CD4-positive, alpha-beta T cell treated with Interferon alpha-2 for 1 hour (primary cell): ENCODE measurements at regions not wholly inside any gene's neighbourhood (a gene's known extent, or its start where the extent isn't known, plus 50 kb on each side); places are given as distances from the start of the nearest gene placed in this dataset.

ENCODE experiments used
- DNase-seq, 2 donors: peaks; one replicate each; pipeline ENCODE4 v3.0.0-alpha.2; 2020 to 2022

DNA sequence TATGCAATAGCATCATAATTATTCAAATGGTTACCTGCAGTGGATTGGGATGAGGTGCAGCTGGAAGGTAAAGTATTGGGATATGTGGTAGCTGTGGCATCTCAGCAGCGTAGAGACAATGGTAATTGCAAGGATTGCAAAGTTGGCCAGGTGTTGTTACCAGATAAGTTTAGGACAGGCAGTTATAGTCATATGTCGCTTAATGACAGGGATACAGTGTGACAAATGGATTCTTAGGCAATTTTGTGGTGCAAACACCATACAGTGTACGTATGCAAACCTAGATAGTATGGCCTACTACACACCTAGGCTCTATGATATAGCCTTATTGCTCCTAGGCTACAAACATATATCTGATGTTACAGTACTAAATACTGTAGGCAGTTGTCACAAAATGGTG, 163.5 kb upstream of the LYZL2 start:
- no peak for DNase-seq

DNA sequence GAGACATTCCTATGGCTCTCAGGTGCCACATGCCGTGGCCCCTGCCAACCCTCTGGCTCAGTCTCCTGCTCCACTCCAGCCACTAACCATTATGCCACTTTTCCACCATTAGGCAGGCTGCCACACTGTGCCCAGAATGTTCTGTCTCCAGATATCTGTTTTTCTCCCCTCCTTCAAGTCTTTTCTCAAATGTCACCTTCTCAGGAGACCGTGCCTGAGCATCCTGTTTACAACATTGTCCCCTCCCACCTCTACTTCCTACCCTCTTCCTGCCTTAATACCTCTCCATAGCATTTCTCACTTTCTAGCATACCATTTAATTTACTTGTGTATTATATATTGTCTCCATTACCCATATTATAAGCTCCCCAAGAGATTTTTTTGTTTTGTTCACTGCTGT, 162.5 kb upstream of the LYZL2 start:
- DNase-seq: no peak

DNA sequence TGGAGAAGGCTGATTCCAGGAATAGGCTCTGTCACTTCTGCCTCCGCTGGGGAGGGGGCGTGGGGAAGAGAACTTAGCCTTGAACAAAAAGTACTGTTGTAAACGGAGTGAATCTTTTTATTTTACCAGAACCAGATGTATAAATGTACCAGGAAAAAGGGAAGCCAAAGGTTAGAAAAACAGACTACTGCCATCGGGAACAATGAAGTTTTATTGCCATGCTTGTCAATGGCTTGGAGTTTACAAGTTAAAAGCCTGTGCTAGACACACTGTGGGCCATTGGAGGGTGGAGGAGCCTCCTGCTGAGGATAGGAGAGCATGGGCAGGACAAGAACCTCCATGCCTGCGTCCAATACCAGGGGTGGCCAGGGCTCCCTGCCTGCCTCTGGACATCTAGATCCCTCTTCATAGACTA, 161.7 kb upstream of the LYZL2 start:
- DNase-seq: no peak

DNA sequence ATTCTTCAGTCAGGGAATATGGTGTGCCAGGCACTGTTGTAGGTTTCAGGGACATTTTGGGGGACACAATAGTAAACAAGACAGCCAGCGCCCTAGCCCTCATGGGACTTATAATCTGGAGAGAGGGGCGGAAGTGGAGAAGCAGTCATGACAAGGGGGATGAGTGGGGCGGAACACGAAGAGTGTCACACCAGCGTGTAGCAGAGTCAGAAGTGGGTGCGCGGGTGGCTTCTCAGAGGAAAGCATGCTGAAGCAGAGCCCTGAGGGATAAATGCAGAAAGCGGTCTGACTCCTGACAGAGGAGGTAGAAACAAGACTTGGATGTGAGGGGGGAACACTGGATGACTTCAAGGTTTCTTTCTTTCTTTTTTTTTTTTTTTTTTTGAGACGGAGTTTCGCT, 160.3 kb upstream of the LYZL2 start:
- no peak for DNase-seq

DNA sequence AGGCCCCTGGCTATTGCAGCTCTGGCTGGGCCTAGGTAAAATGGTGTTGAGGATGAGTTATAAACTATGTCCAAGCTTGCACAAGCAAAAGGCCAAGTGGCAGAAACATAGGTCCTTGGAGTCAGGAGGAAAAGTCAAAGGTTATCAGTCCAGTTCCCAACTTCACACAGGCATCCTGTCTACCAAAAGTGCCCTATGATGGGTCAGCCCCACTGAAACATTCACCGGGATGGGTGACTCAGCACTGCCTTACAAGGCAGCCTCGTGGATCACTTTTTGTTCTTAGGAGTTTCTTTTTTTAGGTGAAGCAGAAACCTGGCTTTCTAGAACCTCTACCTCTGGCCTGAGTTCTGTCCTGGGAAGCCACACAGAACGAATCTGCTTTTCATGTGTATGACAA, 158.8 kb upstream of the LYZL2 start:
- DNase-seq: no peak

DNA sequence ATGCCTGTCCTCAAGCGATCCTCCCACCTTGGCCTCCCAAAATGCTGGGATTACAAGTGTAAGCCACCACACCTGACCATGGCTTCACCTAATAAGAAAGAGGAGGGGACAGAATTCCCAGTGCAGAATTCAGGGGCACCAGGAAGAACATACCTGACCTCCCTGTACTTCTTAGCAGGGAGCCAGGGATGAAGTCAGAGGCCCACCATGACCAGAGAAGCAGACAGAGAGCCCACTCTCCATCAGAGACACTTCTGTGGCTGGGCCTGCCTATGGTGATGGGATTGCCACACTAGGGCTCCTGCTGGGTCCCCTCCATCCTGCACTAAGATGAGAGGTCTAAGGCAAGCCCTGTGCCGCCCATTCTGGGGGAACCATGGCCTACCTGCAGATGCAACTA, 157.4 kb upstream of the LYZL2 start:
- no peak for DNase-seq

DNA sequence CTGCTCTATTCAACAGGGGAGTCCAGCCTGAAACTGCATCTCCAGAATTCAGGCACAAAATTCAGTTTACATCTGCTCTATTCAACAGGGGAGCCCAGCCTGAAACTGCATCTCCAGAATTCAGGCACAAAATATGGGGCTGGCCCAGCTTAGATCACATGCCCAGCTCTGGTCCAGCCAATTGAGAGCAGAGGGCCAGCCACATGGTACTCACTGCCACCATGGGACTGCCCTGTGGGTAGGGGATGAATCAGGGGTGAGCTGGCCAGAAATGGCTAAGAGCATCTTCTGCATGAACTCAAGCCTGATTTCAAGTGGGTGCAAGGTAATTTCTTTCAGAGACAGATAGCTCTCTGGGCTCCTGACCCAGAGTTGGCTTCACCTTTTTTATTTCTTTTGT, 156.6 kb upstream of the LYZL2 start:
- no peak for DNase-seq

DNA sequence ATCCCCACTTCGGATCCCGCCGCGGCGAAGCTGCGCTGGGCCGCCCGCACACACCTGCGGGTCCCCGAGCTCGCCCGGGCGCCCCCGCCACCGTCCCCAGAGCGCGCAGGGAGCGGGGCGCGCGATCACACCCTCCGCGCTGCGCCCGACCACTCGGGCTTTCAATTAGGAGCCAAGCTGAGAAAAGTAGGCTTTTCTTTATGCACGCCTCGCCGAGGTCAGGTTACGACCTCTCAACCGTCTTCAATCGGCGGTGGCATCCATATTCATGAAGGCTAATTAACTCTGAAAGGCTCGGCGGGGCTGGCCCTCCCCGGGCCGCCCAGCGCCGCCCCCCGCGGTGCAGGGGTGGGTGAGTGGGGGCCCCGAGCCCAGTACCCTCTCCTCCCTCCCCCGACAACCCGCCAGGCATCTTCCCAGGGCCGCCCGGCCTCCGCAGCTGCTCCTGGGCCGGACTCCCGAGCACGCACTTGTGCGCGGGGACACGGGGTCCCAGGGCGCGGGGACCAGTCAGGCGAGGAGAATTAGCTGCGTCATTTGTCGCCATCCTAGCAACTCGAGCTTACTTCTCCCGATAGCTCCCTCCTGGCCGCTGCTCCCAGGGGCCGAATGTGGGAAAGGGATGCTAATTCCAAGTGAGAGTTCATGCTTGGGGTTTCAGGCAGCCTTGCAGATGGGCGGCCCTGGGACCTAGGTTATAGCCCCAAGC, 155.5 kb upstream of the LYZL2 start:
- peak; percentile 25 to 43 for DNase-seq

DNA sequence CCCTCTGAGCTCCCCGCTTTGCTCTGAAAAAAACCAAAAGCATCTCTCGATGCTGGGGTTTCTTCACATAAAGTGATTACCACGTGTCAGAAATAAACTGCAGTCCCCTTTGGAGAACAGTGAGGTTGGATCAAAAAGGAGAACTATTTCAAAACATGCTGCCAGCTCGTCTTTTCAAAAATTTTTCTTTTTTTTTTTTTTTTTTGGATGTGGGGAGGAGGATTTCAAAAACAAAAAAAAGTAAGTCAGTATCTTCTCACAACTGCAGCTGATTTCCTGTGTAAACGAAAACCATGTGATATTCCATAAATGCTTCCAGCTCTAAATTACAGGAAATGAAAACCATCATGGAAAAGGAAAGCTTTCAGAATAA, 155.0 kb upstream of the LYZL2 start:
- peak in 1 of 2 donors; percentile 57 for DNase-seq

DNA sequence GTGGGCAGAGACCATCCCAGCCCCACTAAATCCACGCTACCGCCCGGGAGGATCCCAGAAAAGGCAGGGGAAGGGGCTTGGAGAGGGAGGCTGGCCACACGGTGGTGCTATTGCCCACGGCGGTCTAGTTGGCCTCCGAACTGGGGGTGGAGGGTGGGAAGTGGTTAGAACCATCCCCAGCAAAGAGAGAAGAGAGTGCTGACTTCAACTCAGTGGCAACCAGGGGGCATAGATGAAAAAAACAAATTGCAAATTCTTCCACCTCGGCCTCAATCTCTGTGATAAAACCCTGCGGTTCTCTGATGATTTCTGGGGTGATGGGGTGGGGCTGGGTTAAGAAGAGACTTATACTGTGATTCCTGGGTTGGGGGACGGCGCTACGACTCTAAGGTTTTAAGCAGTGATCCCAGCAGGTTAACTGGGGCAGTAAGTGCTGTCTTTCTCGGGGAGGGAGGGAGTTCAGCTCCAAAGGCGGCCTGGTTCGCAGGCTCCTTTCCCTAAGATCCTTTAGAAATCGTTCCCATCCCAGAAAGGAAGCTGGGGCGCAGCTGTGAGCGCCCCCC, 154.5 kb upstream of the LYZL2 start:
- peak; percentile 81 to 87 for DNase-seq

DNA sequence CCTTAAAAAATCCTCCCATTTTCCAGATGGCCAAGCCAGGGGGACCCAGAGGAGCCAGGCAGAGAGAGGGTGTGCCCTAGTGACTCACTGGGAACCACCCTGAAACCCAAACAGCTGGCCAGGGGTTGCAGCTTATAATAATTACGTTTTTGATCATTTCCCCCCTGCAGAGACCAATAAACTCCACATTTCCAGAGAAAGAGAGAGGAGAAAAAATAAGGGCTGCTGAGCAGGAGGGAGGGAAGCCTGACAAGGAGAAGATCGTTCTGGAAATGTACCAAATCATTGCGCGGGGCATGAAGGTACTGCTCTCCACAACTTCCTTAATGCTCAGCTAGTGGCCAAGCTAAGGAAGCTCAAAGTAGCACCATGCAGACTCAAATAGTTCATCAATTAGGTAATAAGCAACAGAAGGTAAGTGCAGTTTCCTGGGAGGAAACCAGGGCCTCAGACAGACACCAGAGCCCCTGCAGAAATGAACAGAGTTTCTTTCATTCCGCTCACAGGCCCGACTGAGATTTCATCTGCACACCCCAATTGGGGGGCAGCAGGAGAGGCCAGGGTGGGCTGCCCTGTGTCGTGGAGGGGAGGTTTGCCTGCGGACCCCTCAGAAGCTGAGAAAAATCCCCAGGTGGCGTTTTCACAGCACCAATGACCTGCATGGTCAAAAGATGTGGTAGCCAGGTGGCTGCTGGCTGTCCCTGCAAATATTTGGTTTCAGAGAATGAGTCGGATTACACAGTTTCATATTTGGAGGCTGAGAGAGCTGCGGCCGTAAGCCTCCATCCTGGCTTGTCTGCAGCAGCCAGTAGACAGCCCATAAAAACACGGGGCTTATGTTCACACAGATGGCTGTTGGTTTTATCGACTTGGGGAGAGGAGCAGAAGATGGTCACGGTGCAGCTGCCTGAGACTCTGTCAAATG, 153.2 kb upstream of the LYZL2 start:
- no peak for DNase-seq

DNA sequence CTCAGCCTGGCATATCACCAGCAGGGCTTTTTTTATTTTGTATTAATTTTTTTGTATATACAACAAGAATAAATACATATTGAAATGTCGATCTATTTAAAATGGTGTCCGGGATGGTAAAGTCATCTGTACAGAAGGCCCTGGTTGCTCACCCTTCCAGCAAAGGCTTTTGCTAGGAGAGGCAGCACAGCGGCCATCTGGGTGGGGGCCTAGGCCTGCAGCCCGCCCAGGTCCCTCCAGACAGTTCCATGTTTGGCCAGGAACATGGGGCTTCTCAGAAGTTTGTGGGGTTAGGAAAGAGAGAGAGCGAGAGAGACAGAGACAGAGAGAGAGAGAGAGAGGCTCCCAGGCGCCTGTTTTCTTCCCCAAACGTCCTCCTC, 152.6 kb upstream of the LYZL2 start:
- DNase-seq: no peak

DNA sequence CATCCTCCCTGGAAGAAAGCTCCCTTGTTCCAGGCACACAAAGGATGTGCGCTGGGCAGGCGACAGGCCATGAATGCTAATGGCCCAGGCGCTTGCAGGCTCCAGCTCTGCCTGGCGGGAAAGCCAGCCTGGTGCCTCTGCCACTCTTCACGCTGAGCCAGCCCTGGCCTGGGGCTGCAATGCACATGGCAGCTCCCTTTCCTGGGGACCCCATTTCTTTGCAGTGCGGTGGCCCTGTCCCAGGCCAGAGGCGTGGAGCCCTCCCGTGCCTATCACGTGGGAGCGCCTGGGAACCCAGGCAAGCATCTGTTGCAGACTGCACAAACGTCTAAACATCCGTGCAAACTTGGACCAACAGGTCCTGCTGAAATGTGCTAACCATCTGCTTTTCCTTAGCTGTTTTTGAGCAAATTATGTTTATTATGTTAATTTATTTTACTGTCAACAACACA, 152.1 kb upstream of the LYZL2 start:
- no peak for DNase-seq

DNA sequence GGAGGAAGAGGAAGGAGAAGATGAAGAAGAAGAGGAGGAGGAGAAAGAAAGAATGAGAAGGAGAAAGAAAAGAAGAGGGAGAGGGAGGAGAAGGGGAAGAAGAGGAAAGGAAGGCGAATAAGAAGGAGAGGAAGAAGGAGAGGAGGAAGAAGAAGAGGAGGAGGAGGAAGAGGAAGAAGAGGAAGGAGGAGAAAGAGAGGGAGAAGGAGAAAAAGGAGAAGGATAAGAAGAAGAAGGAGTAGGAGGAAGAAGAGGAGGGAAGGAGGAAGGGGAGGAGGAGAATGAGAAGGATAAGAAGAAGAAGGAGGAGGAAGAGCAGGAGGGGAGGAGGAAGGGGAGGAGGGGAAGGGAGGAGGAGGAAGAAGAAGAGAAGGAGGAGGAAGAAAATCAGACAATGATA, 149.2 kb upstream of the LYZL2 start:
- DNase-seq: no peak

DNA sequence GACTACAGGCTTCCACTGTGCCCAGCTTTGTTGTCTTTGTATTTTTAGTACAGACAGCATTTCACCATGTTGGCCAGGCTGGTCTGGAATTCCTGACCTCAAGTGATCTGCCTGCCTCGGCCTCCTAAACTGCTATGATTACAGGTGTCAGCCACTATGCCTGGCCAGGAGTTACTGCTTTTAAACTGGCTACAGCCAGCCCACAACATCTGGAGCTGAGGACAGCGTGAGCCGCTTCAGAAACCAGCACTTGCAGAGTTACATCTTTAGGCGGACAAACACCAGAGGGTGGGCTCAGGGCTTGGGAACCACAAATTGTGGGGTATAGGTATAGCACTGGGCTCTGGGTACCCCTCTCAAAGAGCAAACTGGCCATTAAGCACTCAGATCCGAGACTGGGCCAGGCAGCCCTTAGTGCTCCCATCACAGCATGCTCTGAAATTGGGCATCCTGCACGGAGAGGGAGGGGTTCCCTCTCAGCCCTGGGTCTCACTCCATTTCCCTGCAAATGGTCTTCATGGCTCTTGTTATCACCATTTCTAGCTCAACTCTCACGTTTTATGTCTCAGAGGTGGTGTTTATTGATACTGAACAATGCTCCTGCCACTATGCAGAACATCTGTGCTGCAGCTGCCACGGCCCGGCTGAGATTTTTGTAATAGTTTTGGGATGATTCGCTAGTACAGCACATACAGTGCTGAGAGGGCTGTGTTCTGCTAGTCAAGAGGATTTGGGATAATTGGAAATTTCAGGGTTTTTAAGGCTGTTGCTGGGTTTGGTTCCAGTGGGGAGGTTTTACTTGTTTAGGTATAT, 146.4 kb upstream of the LYZL2 start:
- DNase-seq: no peak

DNA sequence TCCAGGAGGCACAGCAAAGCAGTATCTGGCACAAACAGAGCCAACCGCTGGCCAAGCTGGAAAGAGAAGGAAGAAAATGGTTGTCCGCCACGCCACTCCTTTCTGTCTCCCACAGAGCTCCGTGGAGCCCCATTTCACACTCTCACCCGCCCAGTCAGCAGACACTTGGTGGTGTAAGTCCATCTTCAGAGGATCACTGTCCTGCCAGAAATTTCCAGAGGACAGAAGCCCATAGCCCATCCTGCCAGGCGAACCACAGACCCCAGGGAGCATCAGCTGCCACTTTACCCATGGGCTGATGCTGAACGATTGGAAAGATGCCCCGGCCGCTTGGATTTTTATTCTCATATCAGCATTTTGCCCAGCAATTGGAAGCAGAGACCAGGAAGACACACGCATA, 144.7 kb upstream of the LYZL2 start:
- no peak for DNase-seq

DNA sequence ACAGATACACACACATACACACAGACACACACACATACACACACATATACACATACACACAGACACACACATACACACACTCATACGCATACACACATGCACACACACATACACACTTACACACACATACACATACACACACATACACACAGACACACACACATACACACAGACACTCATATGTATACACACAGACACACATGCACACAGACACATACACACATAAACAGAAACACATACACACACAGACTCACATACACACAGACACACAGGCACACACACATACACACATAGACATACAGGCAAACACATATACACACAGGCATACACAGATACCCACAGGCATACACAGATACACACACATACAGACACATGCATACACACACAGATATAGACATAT, 143.9 kb upstream of the LYZL2 start:
- DNase-seq: no peak

DNA sequence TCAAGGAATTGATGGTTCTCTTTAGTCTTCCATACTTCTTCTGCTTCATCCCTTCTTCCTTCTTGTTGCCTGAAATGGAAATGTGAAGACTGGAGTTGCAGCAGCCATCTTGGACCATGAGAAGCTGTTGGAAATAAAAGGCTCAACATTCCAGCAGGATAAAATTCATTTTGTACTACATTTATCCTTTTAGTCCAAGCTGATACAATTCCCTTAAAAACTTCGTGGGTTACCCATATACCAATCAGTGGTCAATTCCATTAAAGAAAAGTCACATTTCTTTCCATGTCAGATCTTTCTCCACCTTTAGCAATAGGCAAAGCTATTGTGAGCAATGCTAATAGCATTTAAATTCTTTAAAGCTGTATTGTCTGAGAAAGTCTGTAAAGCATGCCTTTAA, 141.3 kb upstream of the LYZL2 start:
- DNase-seq: no peak

DNA sequence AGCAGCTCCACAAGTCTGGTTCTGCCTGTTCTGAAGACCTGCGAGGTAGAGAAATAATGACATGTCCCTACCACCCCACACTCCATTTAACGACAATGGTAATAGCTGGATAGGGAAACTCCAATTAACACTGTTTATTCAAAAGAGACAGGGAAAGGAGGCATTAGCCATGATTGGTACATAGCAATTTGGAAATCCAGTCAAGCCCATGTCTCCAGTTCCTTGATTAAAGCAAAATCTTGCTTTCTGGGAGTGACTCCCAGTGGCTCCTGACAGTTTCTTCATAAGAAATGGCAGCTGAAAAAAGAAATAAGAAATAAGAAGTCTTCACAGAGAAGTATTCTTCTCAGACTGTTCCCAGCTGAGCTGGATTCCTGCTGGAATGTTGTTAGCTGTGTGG, 140.7 kb upstream of the LYZL2 start:
- DNase-seq: no peak

DNA sequence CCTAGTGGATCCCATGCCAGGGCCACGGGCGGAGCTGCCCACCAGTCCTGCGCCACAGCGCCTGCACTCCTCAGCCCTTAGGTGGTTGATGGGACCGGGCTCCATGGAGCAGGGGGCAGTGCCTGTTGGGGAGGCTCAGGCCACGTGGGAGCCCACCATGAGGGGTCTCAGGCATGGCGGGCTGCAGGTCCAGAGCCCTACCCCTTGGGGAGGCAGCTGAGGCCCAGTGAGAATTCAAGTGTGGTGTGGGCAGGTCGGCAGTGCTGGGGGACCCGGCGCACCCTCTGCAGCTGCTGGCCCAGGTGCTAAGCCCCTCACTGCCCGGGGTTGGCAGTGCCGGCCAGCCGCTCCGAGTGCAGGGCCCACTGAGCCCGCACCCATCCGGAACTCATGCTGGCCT, 139.8 kb upstream of the LYZL2 start:
- DNase-seq: no peak

DNA sequence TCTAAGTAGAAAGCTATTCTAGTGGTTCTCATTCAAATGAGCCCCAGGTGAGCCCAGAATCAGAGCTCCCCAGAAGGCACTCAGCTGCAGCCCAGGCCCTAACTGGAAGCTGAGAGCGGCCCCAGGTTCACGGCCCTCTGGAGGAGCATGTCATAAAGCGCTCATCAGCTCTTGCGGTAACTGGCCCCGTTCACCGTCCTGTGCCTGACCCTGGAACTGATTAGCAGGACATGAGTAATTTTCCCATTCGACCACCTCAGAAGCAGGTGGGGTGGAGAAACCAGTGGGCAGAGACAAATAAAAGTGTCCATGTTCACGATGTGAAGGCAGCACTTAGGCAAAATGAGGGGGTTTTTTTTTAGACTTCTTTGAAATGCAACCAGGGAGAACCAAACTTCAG, 136.1 kb upstream of the LYZL2 start:
- DNase-seq: no peak

DNA sequence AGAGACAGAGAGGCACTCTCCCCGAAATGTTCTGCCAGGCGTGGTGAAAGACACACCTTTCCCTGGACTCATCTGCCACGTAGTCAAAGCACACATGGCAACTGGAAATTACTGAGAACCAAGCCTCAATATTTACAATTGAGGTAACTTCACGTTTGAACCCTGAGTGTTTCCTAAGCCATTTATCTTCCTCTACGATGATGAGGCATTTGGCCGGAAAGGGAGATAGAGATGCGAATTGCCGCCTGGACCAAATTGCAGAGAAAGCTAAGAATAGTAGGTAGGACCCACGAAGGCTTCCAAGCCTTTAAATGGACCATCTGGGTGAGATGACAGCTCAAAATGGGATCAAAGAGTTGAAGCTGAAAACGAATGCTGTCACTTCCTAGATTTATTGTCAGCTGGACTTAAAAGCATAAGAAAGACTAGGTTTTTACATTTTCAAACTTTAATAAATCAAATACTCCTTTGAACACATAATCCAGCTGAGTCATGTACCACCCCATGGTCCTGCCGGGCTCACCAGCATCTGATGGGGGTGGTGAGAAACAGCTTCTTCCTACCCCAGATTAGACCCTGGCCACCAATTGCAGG, 135.6 kb upstream of the LYZL2 start:
- DNase-seq: no peak

DNA sequence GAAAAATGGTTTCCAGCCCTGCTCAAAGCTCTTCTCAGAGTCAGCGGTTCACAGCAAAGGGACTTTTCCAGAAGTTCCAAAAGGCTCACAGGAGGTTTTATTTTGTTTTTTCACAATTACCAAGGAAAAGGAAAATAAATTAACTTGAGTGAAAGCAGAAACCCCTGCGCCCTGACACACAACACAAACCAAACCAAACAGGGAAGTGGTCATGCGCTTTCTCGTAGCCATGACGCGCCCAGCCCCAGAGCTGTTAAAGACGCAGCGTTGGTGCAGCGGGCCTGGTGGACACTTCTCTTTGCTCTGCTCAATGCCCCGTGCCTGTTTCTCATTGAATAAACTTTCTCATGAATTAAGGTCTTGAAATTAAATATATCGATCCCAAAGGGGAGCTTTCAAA, 134.4 kb upstream of the LYZL2 start:
- peak in 1 of 2 donors; percentile 8 for DNase-seq
